Progenitor cell of endocrine pancreas (in vitro differentiated cells): ENCODE measurements at regions not wholly inside any gene's neighbourhood (a gene's known extent, or its start where the extent isn't known, plus 50 kb on each side); places are given as distances from the start of the nearest gene placed in this dataset.

Experiments used
- DNase-seq: peaks from one replicate; pipeline ENCODE4 v3.0.0; 2021; ENCODE audit warnings: low spot score; ENCODE audit not compliant: unreplicated experiment
- H3K27ac Mint-ChIP-seq: 2 replicates; pipeline ENCODE4 v1.8.0; 2021; ENCODE audit warnings: mild to moderate bottlenecking, moderate library complexity, mixed read lengths
- H3K27me3 Mint-ChIP-seq: 2 replicates; pipeline ENCODE4 v1.8.0; 2021; ENCODE audit warnings: mixed read lengths
- H3K36me3 Mint-ChIP-seq: 2 replicates; pipeline ENCODE4 v1.8.0; 2022; ENCODE audit warnings: mixed read lengths; ENCODE audit not compliant: insufficient read depth
- H3K4me1 Mint-ChIP-seq: 2 replicates; pipeline ENCODE4 v1.8.0; 2021; ENCODE audit warnings: low read depth, mixed read lengths
- H3K4me3 Mint-ChIP-seq: 2 replicates; pipeline ENCODE4 v1.8.0; 2021; ENCODE audit warnings: low read depth, mild to moderate bottlenecking, moderate library complexity, mixed read lengths
- H3K9me3 Mint-ChIP-seq: 2 replicates; pipeline ENCODE4 v1.8.0; 2021; ENCODE audit warnings: low read depth, mixed read lengths
- TF ChIP-seq, protein P1 (sequence below): fragments of 200-600 bp; sonication (generic); IDR thresholded peaks from one replicate; pipeline ENCODE4 v1.5.0; 2021; ENCODE audit warnings: antibody characterized with exemption, mild to moderate bottlenecking; ENCODE audit not compliant: unreplicated experiment

DNA sequence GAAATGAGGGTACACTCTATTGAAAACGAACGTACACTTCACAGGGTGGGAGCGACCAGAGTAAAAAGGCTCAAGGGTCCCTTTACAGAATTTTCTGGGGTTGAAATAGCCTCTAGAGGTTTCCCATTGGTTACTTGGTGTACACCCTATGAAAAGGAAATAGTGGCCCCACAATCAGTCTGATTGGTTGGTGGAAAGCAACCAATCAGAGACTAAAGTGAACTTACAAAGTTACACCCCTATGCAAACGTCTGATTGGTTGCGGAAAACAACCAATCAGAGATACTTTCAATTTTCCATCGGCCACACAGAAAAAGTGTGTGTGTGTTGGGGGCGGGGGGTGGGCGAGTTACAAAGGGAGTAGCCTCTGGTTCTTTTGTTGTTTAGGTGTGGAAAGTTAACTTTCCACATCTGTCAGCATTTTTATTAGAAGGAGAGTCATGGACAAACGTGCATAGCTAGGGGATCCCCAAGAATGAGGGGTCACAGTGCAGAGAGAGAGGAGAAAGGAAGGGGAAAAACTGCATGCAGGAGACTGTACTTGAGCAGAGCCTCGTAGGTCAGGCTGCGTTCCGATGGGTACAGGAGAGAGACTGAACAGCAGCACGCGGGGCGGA is 1152.1 kb downstream of the TBC1D22A start:
- TF ChIP-seq, protein P1, sequence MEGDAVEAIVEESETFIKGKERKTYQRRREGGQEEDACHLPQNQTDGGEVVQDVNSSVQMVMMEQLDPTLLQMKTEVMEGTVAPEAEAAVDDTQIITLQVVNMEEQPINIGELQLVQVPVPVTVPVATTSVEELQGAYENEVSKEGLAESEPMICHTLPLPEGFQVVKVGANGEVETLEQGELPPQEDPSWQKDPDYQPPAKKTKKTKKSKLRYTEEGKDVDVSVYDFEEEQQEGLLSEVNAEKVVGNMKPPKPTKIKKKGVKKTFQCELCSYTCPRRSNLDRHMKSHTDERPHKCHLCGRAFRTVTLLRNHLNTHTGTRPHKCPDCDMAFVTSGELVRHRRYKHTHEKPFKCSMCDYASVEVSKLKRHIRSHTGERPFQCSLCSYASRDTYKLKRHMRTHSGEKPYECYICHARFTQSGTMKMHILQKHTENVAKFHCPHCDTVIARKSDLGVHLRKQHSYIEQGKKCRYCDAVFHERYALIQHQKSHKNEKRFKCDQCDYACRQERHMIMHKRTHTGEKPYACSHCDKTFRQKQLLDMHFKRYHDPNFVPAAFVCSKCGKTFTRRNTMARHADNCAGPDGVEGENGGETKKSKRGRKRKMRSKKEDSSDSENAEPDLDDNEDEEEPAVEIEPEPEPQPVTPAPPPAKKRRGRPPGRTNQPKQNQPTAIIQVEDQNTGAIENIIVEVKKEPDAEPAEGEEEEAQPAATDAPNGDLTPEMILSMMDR = no peak
- no peaks in the 10 kb centered on the region for H3K27me3 Mint-ChIP-seq
- H3K4me3 Mint-ChIP-seq = no peak overlapping the region
- DNase-seq = no peak
- no peak overlapping the region for H3K27ac Mint-ChIP-seq
- peaks cover 47% of the 10 kb centered on the region for H3K9me3 Mint-ChIP-seq
- no peaks in the 10 kb centered on the region for H3K36me3 Mint-ChIP-seq
- H3K4me1 Mint-ChIP-seq = no peaks in the 10 kb centered on the region

DNA sequence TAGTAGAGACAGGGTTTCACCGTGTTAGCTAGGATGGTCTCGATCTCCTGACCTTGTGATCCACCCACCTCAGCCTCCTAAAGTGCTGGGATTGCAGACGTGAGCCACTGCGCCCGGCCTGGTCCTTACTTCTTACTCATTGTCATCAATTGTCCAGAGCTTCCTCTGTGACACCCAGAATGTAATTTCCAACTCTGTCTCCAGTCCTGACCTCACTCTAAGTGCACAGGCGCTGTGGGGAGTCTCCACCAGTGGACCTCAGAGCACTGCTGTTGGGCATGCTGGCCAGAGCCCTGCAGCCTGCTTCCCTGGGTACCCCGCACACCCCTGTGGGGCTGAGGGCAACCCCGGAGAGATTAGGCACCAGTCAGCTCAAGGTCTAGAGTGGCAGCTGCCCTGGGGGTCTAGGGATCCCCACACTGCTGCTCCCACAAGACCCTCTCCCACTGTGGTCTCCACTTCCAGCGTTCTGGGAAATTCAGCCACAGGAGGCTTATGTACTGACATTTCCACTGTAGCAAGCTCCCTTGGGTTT is 1140.3 kb downstream of the TBC1D22A start:
- TF ChIP-seq, protein P1 = no peak
- Mint-ChIP-seq H3K27ac (no peak overlapping the region), H3K27me3 (no peaks in the 10 kb centered on the region), H3K9me3 (peaks cover 25% of the 10 kb centered on the region), H3K4me1 (no peaks in the 10 kb centered on the region), H3K36me3 (no peaks in the 10 kb centered on the region), H3K4me3 (no peak overlapping the region)
- no peak for DNase-seq

DNA sequence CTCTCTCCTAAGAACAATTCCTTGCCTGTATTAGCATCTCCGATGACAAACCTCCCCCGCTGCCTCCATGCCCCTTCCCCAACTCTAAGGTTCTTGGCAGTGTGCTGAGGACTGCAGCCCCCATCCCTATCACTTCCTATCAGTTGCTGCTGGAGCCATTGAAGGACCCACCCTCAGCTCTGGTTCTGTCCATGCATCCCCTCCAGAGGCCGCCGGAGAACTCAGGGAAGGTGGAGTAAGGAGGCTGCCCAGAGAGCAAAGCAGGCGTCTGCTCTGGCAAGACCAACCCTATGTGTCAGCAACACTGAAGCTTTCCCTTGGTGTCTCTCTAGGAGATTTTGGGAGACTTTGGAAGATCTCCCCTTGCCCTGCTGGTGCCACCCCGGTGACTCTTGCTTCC is 1139.5 kb downstream of the TBC1D22A start:
- no peak for DNase-seq
- TF ChIP-seq, protein P1 = no peak
- peaks cover 28% of the 10 kb centered on the region for H3K9me3 Mint-ChIP-seq
- no peak overlapping the region for H3K4me3 Mint-ChIP-seq
- H3K27me3 Mint-ChIP-seq = no peaks in the 10 kb centered on the region
- no peaks in the 10 kb centered on the region for H3K36me3 Mint-ChIP-seq
- no peak overlapping the region for H3K27ac Mint-ChIP-seq
- H3K4me1 Mint-ChIP-seq = no peaks in the 10 kb centered on the region

- Mint-ChIP-seq H3K27me3 (no peaks in the 10 kb centered on the region), H3K9me3 (peaks cover 22% of the 10 kb centered on the region), H3K36me3 (no peaks in the 10 kb centered on the region), H3K4me1 (no peaks in the 10 kb centered on the region), H3K4me3 (no peak overlapping the region), H3K27ac (no peak overlapping the region)
- no peak for DNase-seq
- TF ChIP-seq, protein P1 = no peak
Observed at GRCh38 chr22:47899894-47900293, 1137.4 kb downstream of the TBC1D22A start.

- Mint-ChIP-seq H3K36me3 (no peaks in the 10 kb centered on the region), H3K27me3 (no peaks in the 10 kb centered on the region), H3K9me3 (peaks cover 27% of the 10 kb centered on the region), H3K4me1 (no peaks in the 10 kb centered on the region), H3K27ac (no peak overlapping the region), H3K4me3 (no peak overlapping the region)
- DNase-seq = no peak
- TF ChIP-seq, protein P1 = no peak
Observed at GRCh38 chr22:47898946-47899345, 1136.5 kb downstream of the TBC1D22A start.
